HG03064 (cell line): ENCODE measurements at regions not wholly inside any gene's neighbourhood (a gene's known extent, or its start where the extent isn't known, plus 50 kb on each side); places are given as distances from the start of the nearest gene placed in this dataset.

Source experiments
- ATAC-seq: cut with Tn5 transposase; IDR thresholded peaks from one replicate; pipeline ENCODE4 v1.9.1; 2021; ENCODE audit warnings: low read depth; ENCODE audit not compliant: unreplicated experiment

DNA sequence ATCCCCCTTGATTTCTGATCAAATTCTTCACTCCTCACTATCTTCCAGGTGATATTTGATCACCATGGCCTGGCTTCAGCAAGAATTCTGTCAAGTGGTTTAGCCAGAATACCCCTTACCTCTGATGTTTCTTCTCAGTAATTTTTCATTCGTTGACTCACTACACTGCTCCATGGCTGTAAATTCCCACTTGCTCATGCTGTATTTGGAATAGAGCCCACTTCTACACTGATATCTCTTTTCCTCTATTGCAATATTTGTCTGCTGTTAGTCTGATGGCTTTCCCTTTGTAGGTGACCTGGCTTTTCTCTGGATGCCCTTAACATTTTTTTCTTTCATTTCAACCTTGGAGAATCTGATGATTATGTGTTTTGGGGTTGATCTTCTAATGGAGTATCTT, 73.9 kb upstream of the DIPK2B start:
- ATAC-seq = no peak

DNA sequence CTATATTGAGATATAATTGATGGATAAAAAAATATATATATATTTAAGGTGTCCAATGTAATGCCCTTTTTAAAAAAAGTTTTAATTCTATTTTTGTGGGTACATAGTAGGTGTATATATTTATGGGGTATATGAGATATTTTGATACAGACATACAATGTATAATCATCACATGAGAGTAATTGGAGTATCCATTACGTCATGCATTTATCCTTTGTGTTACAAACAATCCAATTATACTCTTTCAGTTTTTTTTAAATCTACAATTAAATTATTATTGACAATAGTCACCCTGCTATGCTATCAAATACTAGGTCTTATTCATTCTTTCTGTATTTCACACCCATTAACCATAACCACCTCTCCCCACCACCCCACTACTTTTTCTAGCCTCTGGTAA, 66.3 kb upstream of the DIPK2B start:
- no peak for ATAC-seq

GRCh38 chrX:45266456-45266855, 65.8 kb upstream of the DIPK2B start:
- no peak for ATAC-seq

GRCh38 chrX:45264865-45265264, 64.2 kb upstream of the DIPK2B start:
- ATAC-seq = no peak

DNA sequence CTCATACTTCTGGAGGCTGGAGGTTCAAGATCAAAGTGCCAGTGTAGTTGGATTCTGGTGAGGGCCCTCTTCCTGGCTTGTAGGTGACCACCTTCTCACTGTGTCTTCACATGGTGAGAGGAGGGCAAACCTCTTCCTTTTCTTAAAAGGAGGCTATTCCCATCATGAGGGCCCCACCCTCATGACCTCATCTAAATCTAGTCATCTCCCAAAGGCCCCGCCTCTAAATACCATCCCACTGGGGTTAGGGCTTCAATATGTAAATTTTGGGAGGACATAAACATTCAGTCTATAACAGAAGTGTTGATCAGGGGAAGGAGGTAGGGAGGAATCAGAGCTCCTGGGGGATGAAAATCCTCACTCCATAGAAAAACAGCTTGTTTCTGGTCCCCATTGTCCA, 60.8 kb upstream of the DIPK2B start:
- ATAC-seq = no peak

GRCh38 chrX:45261005-45261404, 60.3 kb upstream of the DIPK2B start:
- no peak for ATAC-seq

DNA sequence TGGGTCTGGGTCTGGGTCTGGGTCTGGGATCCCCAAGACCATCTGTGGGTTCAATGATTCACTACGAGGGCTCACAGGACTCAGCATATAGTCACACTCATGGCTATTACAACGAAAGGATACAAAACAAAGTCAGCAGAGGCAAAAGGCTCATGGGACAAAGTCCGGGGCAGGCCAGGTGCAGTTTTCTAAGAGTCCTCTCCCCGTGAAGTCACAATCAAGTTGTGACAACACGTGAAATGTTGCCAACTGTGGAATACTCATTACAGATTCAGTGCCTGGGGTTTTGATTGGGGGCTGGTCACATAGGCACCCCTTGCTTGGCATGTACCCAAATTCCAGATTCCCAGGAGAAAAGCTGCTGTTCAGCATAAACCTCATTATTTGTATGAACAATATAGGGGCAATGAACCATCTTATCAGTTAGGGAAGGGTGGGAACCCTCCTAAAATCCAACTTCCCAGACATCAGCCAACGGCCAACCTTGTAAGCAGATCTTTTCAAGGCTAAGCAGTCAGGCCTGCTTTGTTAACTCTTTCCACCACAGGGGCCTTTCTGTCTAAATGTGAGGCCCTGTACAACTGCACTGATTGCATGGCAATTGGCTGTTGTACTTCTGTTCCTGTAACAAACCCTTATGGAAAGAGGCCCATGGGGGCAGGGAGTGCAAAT, 58.2 kb upstream of the DIPK2B start:
- no peak for ATAC-seq
